Astrocyte of the cerebellum (primary cell): ENCODE measurements at regions not wholly inside any gene's neighbourhood (a gene's known extent, or its start where the extent isn't known, plus 50 kb on each side); places are given as distances from the start of the nearest gene placed in this dataset.
"Not testable (repeated sequence)": the region's sequence is repeated elsewhere in the genome, so short reads cannot be mapped to it uniquely, and the experiment has no call there.

Source experiments
- DNase-seq: peaks from one replicate; pipeline ENCODE4 v3.0.0-alpha.2; 2011; ENCODE audit warnings: low read depth
- H3K4me3 ChIP-seq: 2 replicates; pipeline ENCODE4 v1.5.1; 2011; ENCODE audit warnings: mild to moderate bottlenecking, low read depth, low read length, moderate library complexity
- in situ Hi-C: cut with HindIII; loops from 2 replicates; pipeline ENCODE4 v1.10.0; 2017; ENCODE audit warnings: low sequenced_read_pairs
- TF ChIP-seq, protein P1 (sequence below): IDR thresholded peaks from 2 replicates; pipeline ENCODE4 v1.5.1; 2012; ENCODE audit warnings: low read length, low read depth, moderate library complexity, mild to moderate bottlenecking; ENCODE audit errors: missing control alignments

DNA sequence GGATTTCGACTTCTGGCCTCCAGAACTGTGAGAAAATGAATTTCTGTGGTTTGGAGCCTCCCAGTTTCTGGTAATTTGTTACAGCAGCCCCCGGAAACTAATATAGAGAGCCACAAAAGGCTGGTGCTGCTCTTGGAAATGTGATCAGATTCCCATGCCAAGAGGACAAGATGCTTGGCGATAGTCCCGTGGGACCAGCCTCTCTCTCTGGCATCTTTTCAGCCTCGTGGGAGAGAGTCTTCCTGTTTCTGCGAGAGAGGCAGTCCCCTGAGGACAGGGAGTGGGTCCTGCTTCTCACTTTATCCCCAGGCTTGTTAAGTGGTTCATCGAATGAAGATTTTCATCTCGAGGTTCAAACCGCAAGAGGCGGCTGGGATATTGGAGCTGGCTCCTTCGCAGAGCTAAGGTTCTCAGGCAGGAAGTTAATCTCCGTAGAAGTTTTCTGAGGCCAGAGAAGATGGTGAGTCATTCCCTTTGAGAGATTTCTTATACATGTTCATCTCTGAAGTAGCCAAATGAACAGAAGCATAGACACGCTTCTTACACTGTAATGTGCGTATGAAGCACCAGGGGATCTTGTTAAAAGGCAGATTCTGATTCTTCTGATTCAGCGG, 211.6 kb upstream of the SDK2 start:
- DNase-seq, result no peak
- no peak overlapping the region for H3K4me3 ChIP-seq
- in situ Hi-C loops, result no loop called here
- TF ChIP-seq, protein P1, sequence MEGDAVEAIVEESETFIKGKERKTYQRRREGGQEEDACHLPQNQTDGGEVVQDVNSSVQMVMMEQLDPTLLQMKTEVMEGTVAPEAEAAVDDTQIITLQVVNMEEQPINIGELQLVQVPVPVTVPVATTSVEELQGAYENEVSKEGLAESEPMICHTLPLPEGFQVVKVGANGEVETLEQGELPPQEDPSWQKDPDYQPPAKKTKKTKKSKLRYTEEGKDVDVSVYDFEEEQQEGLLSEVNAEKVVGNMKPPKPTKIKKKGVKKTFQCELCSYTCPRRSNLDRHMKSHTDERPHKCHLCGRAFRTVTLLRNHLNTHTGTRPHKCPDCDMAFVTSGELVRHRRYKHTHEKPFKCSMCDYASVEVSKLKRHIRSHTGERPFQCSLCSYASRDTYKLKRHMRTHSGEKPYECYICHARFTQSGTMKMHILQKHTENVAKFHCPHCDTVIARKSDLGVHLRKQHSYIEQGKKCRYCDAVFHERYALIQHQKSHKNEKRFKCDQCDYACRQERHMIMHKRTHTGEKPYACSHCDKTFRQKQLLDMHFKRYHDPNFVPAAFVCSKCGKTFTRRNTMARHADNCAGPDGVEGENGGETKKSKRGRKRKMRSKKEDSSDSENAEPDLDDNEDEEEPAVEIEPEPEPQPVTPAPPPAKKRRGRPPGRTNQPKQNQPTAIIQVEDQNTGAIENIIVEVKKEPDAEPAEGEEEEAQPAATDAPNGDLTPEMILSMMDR, result no peak

DNA sequence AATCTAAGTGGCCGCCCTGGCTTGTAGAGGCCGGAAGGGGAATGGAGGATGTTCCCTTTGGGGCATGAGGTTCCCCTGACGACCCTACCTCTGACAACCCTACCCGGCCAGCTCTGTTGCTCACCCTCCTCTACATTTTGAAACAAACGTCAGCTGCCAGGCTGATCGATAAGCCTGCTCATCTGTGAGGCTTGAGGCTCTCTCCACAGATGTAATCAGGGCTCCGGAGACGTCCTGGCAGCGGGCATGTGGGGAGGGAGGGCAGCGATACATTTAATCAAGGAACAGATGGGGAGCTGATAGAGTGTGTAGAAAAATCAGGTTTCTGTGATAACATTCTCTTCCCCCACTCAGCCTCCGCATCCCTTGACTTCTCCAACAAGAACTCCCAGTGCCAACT, 212.3 kb upstream of the SDK2 start:
- TF ChIP-seq, protein P1, result no peak
- in situ Hi-C loops, result no loop called here
- no peak for DNase-seq
- no peak overlapping the region for H3K4me3 ChIP-seq

DNA sequence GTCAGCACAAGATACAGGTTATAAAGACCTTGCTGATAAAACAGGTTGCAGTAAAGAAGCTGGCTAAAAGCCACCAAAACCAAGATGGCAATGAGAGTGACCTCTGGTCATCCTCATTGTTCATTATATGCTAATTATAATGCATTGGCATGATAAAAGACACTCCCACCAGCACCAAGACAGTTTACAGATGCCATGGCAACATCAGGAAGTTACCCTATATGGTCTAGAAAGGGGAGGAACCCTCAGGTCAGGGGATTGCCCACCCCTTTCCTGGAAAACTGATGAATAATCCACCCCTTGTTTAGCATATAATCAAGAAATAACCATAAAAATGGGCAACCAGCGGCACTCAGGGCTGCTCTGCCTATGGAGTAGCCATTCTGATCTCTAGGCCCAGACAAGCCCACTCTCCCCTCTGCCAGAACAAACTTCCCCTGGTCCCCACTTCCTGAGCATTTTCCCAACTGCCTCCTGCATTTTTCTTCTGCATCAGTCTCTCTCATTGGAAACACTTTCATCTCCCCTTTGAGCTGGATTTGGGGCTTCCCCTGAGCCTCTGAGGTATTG, 215.3 kb upstream of the SDK2 start:
- in situ Hi-C loops, H3K4me3 ChIP-seq, DNase-seq: not testable (repeated sequence)

DNA sequence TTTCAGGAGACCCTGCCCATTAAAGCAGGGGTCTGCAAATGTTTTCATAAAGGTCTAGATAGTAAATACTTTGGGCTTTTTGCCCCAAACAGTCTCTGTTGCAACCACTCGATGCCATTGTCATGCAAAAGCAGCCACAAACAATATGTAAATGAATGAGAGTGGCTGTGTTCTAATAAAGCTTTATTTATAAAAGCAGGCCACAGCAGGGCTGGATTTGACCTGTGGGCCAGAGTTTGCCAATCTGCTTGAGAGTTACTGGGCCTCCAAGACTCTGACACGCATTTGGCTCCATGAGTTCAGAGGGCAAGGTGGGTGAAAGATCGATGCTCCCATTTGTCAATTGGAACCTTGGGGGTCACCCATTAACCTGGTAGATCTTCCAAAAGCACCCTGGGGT, 217.3 kb upstream of the SDK2 start:
- TF ChIP-seq, protein P1, result no peak
- H3K4me3 ChIP-seq, result no peak overlapping the region
- in situ Hi-C loops, result no loop called here
- DNase-seq, result no peak

DNA sequence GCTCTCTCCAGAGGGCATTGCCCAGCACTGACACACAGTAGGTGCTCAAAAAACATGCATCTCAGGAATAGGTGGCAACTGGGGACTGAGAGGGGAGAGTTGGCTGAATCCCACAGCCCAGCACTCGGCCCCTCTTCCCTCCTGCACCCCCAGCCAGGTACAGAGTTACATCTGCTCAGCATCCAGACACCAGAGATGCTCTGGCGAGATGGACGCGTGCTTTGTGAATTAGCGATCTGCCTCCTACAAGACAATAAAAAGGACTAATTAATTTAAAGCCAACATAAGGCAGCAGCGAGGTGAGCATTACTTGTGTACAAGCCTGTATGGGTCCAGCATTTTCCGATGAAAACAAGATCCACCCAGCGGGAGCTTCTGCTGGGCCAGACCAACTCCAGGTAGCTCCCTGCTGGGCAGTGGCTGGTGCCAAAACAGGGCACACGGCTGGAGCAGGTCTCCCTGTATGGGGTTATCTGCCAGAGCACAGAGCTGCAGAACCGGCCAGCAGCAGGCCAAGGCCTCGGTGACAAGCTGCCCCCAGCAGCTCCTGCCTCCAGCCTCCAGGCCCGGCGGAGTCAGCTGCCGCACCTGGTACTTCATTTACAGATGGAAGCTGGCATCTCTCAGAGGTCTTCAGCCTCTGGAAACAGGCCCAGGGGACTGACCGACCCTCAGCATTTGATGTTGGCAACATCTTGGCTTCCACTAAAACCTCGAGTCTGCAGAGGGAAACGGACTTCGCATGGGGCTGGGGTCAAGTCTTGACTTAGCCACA, 219.7 kb upstream of the SDK2 start:
- no peak overlapping the region for H3K4me3 ChIP-seq
- DNase-seq, result no peak
- in situ Hi-C loops, result no loop called here
- TF ChIP-seq, protein P1, result no peak

DNA sequence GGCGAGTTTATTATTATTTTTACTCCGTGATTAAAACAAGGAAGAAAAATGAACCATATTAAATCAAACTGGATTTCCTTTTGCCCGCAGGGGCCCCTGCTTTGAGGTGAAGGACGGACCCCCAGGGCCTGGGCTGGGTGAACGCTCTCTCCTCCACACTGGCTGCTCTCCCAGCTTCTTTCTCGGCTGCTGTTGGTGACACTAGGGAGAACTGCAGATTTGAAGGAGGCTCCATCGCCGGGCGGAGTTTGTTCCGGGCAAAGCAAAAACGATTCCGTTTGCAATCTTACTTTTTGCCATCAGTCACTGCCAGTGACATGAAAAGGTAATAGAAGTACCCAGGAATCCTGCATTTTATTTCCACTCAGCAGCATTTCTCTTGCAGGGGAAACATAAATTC, 221.6 kb upstream of the SDK2 start:
- TF ChIP-seq, protein P1, result no peak
- DNase-seq, result no peak
- H3K4me3 ChIP-seq, result no peak overlapping the region
- in situ Hi-C loops, result no loop called here

DNA sequence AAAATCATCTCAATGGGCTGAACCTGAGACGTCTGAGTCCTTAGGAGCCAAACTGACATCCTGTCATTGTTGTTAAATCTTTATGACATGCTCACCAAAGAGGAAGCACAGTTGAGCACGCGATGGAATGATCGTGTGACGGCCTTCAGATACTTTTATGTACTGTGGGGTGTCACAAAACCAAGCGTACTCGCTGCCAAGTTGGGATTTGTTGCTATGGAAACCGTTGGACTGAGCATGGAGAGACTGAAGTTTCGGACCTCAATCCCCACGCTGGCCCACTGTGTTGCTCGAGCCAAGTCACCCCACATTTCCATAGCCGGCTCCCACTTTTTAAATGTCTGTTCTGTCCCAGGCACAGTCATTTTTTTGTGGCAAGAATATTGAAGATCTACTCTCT, 222.8 kb upstream of the SDK2 start:
- no peak overlapping the region for H3K4me3 ChIP-seq
- in situ Hi-C loops, result no loop called here
- TF ChIP-seq, protein P1, result no peak

More for the DNA sequence above, 222.8 kb upstream of the SDK2 start:
- no peak for DNase-seq
